ENCODE measurements at regions not wholly inside any gene's neighbourhood (a gene's known extent, or its start where the extent isn't known, plus 50 kb on each side); places are given as distances from the start of the nearest gene placed in this dataset.

DNA sequence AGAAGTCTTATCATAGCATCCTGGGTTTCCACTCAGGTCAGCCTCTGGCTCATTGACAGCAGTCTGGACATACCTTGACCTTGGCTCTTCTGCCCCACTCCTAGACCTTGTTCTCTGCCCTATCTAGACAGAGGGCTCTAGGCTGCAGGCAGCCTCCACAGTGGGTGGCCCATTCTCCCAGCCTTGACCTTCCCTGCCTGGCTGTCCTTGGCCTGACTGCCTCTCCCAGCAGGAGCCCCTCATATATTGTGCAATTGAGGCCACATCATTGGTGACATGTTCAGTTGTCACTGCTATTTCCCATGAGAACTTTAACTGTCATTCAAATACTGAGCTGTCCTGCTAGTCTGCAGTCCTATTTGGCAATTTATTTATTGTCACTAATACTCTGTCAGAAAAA lies 503.4 kb downstream of the PLXNA4 start:
- no peak for DNase-seq

DNA sequence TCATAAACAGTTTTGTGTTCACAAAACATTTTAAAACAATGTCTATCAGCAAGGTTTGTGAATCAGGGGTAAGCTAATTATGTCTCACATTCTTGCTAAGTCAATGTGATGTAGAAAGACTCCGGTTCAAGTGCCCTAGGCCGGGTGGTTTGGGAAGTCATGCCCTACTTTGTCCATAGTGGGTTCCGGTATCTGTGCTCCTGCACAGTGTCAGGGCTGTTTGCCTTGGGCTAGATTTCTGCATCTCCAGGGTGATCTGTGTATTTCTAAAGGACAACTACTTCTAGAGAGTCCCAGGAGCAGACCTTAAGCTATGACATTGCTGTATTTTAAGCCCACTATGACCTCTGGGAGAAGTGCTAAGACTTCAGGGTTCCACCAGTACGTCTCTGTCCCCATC lies 504.1 kb downstream of the PLXNA4 start:
- no peak for DNase-seq

DNA sequence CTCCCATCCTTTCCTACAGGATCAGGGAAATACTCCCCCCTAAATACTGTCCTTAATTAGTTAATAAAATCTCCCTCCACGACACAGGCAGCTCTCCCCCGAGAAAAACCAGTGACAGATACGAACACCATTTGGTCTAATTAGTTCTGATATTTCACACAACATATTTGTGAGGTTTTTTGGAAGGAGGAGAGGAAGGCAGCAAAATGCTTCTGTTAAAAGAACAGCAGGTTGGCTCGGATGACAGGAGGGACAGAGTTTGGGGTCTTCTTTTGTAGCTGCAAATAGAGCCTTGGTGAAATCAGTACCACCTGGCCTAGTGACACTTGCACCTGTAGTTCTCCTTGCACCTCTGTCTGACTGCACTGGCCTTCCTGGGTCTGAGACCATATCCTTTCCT lies 507.0 kb downstream of the PLXNA4 start:
- no peak for DNase-seq

DNA sequence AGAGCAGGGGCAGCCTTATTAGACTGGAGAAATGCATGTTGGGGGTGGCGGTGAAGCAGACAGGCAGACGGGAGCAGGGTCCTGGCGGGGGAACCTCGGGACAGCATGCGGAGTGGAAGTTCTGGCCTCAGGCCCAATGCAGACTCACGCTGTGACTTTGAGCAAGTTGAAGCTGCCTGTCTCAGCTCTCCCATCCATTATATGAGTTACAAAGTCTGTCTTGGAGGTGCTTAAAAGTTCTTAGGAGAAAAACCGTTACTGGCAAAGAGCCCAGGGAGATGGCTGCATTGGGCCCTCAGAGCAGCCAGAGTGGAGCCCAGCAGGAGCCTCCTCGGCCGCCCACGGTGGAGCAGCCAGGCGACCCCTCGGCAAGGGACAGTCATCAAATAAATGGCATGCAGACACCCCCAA lies 509.5 kb downstream of the PLXNA4 start:
- DNase-seq, result no peak

DNA sequence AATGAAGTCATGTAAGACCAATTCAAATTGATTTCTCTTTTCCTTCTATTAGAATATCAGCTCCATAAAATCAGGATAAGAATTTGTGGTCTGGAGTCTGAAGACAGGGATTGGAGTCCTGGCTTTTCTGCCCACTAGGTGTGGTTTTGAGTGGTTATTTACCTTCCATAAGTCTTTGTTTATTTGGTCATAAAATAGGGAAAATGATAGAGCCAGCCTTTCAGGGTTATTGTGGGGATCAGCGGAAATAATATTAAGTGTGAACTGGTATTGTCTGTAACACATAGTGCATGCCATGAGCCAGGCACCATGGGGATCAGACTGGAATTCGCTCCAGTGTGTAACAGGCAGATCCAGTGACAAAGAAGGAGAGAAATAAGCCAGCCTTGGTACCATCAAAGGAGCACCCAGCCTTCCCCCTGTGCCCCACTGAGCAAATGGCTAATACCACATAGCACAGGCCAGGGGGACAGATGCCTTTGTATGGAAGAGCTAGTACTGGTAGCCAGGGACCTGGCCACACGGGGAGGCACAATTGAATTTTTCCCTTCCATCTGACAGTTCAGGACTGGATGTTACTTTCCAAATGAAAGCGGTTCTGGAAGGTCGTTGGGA lies 509.7 kb upstream of the PODXL start:
- DNase-seq, result no peak

- no peak for DNase-seq
These were observed 509.0 kb upstream of the PODXL start for GRCh38 chr7:132065193-132065988.

DNA sequence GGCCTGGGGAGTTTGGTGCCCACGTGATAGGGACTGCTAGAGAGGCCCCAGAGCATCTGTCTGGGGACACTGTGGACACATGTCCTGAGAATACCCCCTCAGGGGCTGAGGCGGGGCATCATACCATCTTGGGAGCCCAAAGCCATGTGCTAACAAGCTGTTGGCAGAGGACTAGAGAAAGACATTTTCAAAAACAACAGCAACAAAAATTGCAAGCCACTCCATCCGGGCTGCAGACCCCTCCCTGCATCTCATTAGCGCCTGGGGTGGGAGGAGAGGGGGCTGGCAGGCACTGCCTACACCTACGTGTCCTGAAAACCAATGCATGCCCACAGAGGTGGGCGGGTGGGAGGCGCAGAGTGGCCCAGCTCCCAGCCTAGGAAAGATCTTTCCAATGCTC lies 507.4 kb upstream of the PODXL start:
- DNase-seq, result no peak

DNA sequence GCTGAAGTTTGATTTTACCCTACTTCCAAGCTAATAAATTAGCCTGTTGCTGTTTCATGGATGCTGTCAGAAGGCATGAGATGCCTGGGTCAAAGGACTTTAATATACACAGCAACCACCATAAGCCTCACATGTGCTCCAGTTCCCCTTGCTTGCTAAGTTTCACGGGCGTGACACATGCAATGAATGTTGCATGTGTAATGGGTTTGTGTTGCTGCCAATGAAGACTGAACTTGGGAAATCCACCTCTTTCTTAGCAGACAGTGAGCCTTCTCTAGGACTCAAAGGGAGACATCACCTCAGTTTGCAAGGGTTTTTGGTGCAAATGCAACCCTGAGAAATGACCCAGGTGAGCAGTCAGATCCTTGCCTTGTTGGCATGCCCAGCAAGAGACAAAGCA lies 505.5 kb upstream of the PODXL start:
- no peak for DNase-seq

DNA sequence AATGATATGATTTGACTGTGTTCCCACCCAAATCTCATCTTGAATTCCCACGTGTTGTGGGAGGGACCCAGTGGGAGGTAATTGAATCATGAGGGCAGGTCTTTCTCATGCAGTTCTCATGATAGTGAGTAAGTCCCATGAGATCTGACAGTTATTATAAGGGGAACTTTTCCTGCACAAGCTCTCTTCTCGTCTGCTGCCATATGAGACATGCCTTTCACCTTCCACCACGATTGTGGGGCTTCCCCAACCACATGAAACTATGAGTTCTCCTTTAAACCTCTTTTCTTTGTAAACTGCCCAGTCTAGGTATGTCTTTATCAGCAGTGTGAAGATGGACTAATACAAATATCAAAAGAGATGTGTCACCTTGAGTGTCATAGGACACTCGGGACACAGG lies 502.7 kb upstream of the PODXL start:
- DNase-seq, result no peak

DNA sequence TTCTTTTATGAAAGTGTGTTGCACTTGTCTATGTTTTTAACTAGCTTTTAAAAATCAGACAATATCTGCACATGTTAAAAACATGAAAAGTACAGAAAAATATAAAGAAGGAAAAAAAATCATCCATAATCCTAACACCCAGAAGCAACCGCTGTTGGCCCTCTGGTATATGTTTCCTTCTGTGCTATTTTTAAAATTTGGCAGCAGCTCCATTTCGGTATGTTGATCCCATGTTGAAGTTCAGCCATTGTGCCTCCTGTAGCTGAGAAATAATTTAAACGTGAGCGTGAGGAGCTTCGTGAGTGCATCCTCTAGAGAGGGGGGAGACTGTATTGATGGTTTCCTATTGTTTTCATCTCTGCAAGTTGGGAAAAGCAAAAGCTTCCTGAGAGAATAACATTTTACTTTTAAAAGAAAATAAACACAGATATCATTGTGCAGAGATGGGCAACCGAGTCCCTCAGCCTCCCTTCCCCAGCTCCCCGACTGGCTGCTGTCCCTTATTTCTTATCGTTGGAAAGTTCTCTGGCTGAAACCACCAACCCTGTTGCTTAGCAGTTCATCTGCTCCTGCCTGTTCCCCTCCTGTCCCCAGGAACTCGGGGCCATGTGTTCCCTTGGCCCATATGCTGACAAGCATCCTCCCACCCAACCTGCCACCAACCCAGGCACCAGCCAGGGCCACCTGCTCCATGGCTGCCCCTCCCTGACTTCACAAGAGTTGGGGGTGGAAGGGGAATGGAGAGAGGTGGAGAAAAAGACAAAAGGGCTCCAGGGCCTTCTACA lies 499.1 kb upstream of the PODXL start:
- no peak for DNase-seq

DNA sequence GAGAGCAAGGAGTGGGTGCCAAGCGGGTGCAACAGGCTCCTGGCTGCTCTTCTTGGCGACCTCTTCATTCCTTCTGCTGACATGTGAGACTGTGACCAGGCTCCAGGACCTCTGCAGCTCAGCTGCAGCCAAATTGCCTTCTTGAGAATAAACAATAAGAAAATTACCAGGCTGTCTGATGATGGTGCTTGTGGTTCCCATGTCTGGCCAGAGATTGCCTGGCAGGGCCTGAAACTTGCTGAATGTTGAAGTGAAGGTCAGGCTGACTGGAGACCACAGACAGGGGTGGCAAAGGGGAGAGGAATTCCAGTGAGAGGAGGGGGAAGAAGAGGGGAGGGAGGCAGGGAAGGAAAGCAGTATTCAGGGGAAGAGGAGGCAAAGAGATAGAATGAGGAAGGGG lies 497.4 kb upstream of the PODXL start:
- no peak for DNase-seq

DNA sequence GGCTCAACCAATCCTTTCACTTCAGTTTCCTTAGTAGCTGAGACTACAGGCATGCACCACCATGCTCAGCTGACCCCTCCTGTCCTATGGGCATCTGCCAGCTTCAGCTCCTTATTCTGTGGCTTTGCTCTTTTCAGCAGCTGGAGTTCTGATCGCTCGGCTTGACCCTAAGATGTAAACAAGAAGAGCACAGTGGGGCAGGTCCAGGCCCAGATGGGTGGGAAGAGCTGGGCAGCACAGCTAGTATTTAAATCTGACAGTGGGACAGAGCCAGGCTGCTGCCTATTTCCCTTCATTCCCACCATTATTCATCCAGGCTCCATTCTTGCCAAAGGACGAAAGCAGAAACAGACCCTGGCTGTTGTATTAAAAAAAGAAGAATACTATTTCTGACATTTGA lies 494.9 kb upstream of the PODXL start:
- DNase-seq, result no peak

- DNase-seq, result peak; percentile 18
These were observed 493.3 kb upstream of the PODXL start for GRCh38 chr7:132049462-132050304.

DNA sequence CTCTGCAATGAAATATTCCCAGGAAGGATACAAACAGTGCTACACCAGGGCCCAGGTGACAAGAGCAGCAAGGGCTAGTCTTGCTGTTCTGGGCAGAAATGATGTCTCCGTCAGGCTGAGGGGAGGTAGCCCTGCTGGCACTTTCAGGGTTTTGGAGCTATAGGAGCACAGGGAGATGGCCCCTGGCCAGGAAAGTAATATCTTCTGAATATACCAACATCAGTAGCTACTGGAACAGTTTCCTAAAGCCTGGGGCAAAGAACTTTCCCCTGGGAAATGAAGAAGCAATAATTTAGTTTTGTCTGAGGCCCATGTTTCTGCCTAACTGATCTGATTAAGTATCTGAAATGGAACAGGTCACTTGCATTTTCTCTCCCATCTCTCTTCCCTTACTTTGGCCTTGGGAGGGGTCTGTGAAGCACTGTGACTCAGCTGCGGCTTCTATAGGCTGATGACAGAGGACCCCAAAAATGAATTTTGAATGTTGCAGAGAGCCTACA lies 489.1 kb upstream of the PODXL start:
- DNase-seq, result no peak

DNA sequence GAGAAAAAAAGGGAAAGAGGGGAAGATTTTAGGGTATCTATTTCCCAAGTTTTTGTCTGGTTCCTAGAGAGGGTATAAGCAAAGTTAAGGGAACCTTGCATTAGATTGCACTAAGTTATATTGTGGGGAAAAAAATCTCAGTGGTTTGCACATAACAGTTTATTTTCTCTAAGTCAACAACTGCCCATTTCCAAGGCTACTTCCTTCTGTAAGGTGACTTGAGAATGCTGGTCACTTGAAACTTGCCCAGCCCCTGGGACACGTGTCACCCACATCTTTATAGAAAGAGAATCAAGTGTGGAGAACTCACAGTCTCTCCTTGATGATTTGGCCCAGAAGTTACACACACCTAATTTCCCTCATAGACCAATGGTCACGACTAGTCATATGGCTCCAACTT lies 488.6 kb upstream of the PODXL start:
- DNase-seq, result no peak

GRCh38 chr7:132044247-132044646 lies 487.8 kb upstream of the PODXL start:
- no peak for DNase-seq

DNA sequence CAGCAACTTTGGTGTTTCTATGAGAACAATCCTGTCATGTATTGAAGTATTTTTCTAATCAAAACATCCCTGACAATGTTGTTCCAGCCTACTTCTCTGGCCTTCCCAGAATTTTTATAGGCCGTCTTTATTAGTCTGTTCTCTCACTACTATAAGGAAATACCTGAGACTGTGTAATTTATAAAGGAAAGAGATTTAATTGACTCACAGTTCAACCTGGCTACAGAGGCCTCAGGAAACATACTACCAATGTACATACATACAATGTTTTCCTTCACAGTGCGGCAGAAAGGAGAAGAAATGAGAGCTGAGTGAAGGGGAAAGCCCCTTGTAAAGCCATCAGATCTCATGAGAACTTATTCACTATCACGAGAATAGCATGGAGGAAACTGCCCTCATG lies 484.7 kb upstream of the PODXL start:
- no peak for DNase-seq

GRCh38 chr7:132035517-132036362 lies 479.3 kb upstream of the PODXL start:
- no peak for DNase-seq

- no peak for DNase-seq
These were observed 478.5 kb upstream of the PODXL start for GRCh38 chr7:132034748-132035416.

GRCh38 chr7:132030883-132031282 lies 474.5 kb upstream of the PODXL start:
- DNase-seq, result no peak

- DNase-seq, result peak; percentile 5
These were observed 473.7 kb upstream of the PODXL start for GRCh38 chr7:132030086-132030568.

Measured in right kidney (tissue), 1 donor.